ENCODE measurements at regions not wholly inside any gene's neighbourhood (a gene's known extent, or its start where the extent isn't known, plus 50 kb on each side); places are given as distances from the start of the nearest gene placed in this dataset.

- TF ChIP-seq CTCF (IDR thresholded peaks at IDR 0.05): peak; percentile 77
These were observed 129.3 kb upstream of the IGF1R start for GRCh38 chr15:98518823-98519561.

- no peak for TF ChIP-seq CTCF (IDR thresholded peaks at IDR 0.05)
These were observed 128.4 kb upstream of the IGF1R start for GRCh38 chr15:98519767-98520550.

- TF ChIP-seq CTCF (IDR thresholded peaks at IDR 0.05): no peak
These were observed 126.2 kb upstream of the IGF1R start for GRCh38 chr15:98522127-98522526.

- TF ChIP-seq CTCF (IDR thresholded peaks at IDR 0.05): no peak
These were observed 124.3 kb upstream of the IGF1R start for GRCh38 chr15:98523912-98524662.

GRCh38 chr15:98524838-98525660 lies 123.3 kb upstream of the IGF1R start:
- no peak for TF ChIP-seq CTCF (IDR thresholded peaks at IDR 0.05)

GRCh38 chr15:98525661-98526001 lies 122.7 kb upstream of the IGF1R start:
- TF ChIP-seq CTCF (IDR thresholded peaks at IDR 0.05): no peak

GRCh38 chr15:98526094-98526493 lies 122.2 kb upstream of the IGF1R start:
- no peak for TF ChIP-seq CTCF (IDR thresholded peaks at IDR 0.05)
